ENCODE measurements at regions not wholly inside any gene's neighbourhood (a gene's known extent, or its start where the extent isn't known, plus 50 kb on each side); places are given as distances from the start of the nearest gene placed in this dataset.

DNA sequence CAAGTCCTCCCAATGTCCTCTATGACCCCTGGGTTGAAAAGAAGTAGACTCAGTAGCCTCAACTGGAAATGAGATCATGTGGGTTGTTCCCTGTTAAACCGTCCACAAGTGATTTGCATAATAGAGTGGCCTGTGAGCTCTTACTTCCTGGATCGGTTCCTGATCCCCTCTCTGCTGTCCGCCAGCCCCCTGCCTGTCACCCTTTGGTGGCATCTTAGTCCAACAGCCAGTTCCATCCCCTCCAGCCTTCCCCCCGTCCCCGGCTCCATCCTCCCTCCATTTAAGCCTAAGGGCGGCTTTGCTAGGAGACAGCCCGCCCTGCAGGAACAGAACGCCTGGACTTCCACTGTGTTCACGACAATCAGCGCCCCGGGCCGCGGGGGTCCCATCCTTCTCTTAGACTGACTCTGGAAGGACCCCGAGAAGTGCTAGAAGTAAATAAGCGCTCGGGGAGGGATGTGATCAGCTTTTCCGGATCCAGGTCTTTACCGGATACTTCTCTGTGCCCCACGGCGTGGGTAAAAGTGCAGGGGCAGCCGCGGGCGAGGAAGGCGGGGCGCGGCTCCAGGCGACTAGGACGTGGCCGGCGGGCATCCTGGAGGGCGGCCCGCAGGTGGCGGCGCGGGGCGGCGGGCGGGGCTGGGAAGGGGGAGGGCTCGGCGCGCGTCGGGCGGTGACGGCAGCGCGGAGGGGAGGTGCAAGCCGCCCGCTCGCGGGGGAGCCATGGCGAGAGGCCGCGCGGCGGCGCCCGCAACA is 51.2 kb upstream of the ULK4 start:
- peak; percentile 93 for DNase-seq

DNA sequence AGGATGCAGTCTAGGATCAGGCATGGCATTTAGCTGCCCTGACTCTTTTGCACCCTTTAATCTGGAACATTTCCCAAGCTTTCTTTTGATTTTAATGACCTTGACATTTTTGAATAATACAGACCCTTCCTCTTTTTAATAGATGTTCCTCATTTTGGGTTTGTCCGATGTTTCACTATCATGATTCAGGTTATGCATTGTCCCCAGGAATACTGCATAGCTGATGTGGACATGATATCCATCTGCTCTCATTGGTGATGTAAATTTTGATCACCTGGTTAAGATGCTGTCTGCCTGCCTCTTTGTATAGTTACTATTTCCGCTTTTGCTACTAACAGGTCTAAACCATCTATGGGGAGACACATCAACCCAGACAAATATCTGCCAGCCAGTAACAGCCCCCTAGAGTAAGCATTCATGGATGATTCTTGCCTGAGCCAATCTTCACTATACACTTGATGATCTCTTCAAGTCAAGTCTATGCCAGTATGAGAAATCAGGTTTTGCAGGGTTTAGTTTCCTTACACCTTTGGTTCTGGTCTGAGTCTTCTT is 50.6 kb upstream of the ULK4 start:
- DNase-seq, result no peak

Data from 8988T (cell line).